SH-SY5Y (cell line): ENCODE measurements at regions not wholly inside any gene's neighbourhood (a gene's known extent, or its start where the extent isn't known, plus 50 kb on each side); places are given as distances from the start of the nearest gene placed in this dataset.

Source experiments
- GATA2 ChIP-seq: IDR thresholded peaks from 2 replicates; pipeline ENCODE4 v1.6.1; 2011; ENCODE audit warnings: mild to moderate bottlenecking, low read depth, low read length
- GATA3 ChIP-seq: IDR thresholded peaks from 2 replicates; pipeline ENCODE4 v1.6.1; 2011; ENCODE audit warnings: low read depth, mild to moderate bottlenecking, low read length, moderate library complexity

DNA sequence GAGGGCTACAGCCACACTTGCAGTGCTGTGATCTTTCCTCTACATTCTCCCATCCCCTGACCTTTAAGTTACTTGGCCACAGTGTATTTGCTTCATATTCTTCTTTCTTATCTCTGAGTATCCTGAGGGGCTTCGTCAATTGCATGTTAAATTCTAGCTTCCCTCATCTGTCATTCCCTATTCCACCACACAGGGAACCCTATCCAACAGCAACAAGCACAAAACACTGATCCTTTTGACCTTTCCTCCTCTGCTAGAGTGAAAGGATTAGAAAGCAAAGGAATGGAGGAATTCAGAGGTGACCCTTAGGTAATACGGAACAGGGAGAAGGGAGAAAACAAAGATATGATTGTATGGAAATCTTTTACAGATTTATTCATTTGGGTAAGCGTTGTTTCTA, 1061.7 kb upstream of the TENM4 start:
- TF ChIP-seq GATA2 (no peak), GATA3 (no peak)
